GM04504 (cell line): ENCODE measurements at regions not wholly inside any gene's neighbourhood (a gene's known extent, or its start where the extent isn't known, plus 50 kb on each side); places are given as distances from the start of the nearest gene placed in this dataset.

Source experiments
- DNase-seq: peaks from one replicate; pipeline ENCODE4 v3.0.0-alpha.2; 2012; ENCODE audit warnings: low read depth

GRCh38 chr15:39479911-39480310 is 101.0 kb upstream of the THBS1 start:
- DNase-seq: no peak

- DNase-seq: no peak
These were observed 98.4 kb upstream of the THBS1 start for GRCh38 chr15:39482459-39482858.

GRCh38 chr15:39486621-39487457 is 94.0 kb upstream of the THBS1 start:
- no peak for DNase-seq

GRCh38 chr15:39487458-39487735 is 93.5 kb upstream of the THBS1 start:
- no peak for DNase-seq

GRCh38 chr15:39488516-39488915 is 92.4 kb upstream of the THBS1 start:
- no peak for DNase-seq

GRCh38 chr15:39488961-39489360 is 91.9 kb upstream of the THBS1 start:
- no peak for DNase-seq

GRCh38 chr15:39491115-39491885 is 89.6 kb upstream of the THBS1 start:
- DNase-seq: no peak

- DNase-seq: no peak
These were observed 88.9 kb upstream of the THBS1 start for GRCh38 chr15:39491886-39492490.

GRCh38 chr15:39493424-39494067 is 87.3 kb upstream of the THBS1 start:
- no peak for DNase-seq

- DNase-seq: no peak
These were observed 86.4 kb upstream of the THBS1 start for GRCh38 chr15:39494462-39494861.

GRCh38 chr15:39495871-39496840 is 84.7 kb upstream of the THBS1 start:
- no peak for DNase-seq

- no peak for DNase-seq
These were observed 83.7 kb upstream of the THBS1 start for GRCh38 chr15:39497016-39497758.

GRCh38 chr15:39497759-39498565 is 82.9 kb upstream of the THBS1 start:
- no peak for DNase-seq

- no peak for DNase-seq
These were observed 82.2 kb upstream of the THBS1 start for GRCh38 chr15:39498629-39499028.

GRCh38 chr15:39499042-39499441 is 81.8 kb upstream of the THBS1 start:
- no peak for DNase-seq

- no peak for DNase-seq
These were observed 81.2 kb upstream of the THBS1 start for GRCh38 chr15:39499681-39500080.

GRCh38 chr15:39501366-39502081 is 79.4 kb upstream of the THBS1 start:
- no peak for DNase-seq

- DNase-seq: no peak
These were observed 78.8 kb upstream of the THBS1 start for GRCh38 chr15:39502082-39502447.

GRCh38 chr15:39502611-39503195 is 78.2 kb upstream of the THBS1 start:
- no peak for DNase-seq
